HAP-1 (cell line): ENCODE measurements at regions not wholly inside any gene's neighbourhood (a gene's known extent, or its start where the extent isn't known, plus 50 kb on each side); places are given as distances from the start of the nearest gene placed in this dataset.

Experiments
- DNase-seq, 2 experiments: peaks; one replicate each; pipeline ENCODE4 v3.0.0-alpha.2; 2016 to 2020; ENCODE audit warnings: low spot score in 2 of 2
- H3K27me3 ChIP-seq: fragments of 250-450 bp; sonication (Bioruptor Pico); 2 replicates; pipeline ENCODE4 v1.5.1; 2020; ENCODE audit warnings: low read depth, mild to moderate bottlenecking, moderate library complexity
- H3K36me3 ChIP-seq: fragments of 250-450 bp; sonication (Bioruptor Pico); replicated peaks from 2 replicates; pipeline ENCODE4 v1.5.1; 2020; ENCODE audit warnings: mild to moderate bottlenecking
- H3K4me1 ChIP-seq: fragments of 250-450 bp; sonication (Bioruptor Pico); 2 replicates; pipeline ENCODE4 v1.5.1; 2020; ENCODE audit warnings: mild to moderate bottlenecking
- H3K4me3 ChIP-seq: fragments of 250-450 bp; sonication (Bioruptor Pico); 2 replicates; pipeline ENCODE4 v1.5.1; 2020; ENCODE audit warnings: mild to moderate bottlenecking, moderate library complexity
- H3K9me3 ChIP-seq: fragments of 250-450 bp; sonication (Bioruptor Pico); 2 replicates; pipeline ENCODE4 v1.5.1; 2020; ENCODE audit warnings: mild to moderate bottlenecking, moderate library complexity
- in situ Hi-C: fragments of 300-500 bp; cut with MboI; formaldehyde crosslinking; loops from 3 replicates; pipeline ENCODE4 v1.14.3; 2020; ENCODE audit warnings: low sequenced_read_pairs, inconsistent platforms, mixed read lengths

- DNase-seq, result no peak
- no peaks in the 10 kb centered on the region; the same call in 1 of the 2 replicates for H3K4me1 ChIP-seq
- no peaks in the 10 kb centered on the region for H3K27me3 ChIP-seq
- in situ Hi-C loops, result no loop called here
- no peaks in the 10 kb centered on the region for H3K9me3 ChIP-seq
- H3K4me3 ChIP-seq, result no peak overlapping the region
- no peaks in the 10 kb centered on the region for H3K36me3 ChIP-seq
Observed at GRCh38 chr12:116352315-116352835, 74.9 kb upstream of the MED13L start.

- Histone ChIP-seq H3K4me3 (no peak overlapping the region), H3K9me3 (no peaks in the 10 kb centered on the region), H3K4me1 (peaks cover 8% of the 10 kb centered on the region), H3K27me3 (no peaks in the 10 kb centered on the region), H3K36me3 (no peaks in the 10 kb centered on the region)
- DNase-seq, result no peak
- in situ Hi-C loops, result no loop called here
Observed at GRCh38 chr12:116353958-116354357, 76.5 kb upstream of the MED13L start.

GRCh38 chr12:116354534-116354933 is 77.0 kb upstream of the MED13L start:
- Histone ChIP-seq H3K36me3 (no peaks in the 10 kb centered on the region), H3K27me3 (no peaks in the 10 kb centered on the region), H3K4me1 (peaks cover 11% of the 10 kb centered on the region), H3K9me3 (no peaks in the 10 kb centered on the region), H3K4me3 (no peak overlapping the region)
- no peak for DNase-seq
- in situ Hi-C loops, result no loop called here

- Histone ChIP-seq H3K27me3 (no peaks in the 10 kb centered on the region), H3K36me3 (no peaks in the 10 kb centered on the region), H3K4me1 (peaks cover 14% of the 10 kb centered on the region), H3K4me3 (no peak overlapping the region), H3K9me3 (no peaks in the 10 kb centered on the region)
- in situ Hi-C loops, result no loop called here
- no peak for DNase-seq
Observed at GRCh38 chr12:116354950-116355783, 77.7 kb upstream of the MED13L start.

- Histone ChIP-seq H3K4me1 (peaks cover 14% of the 10 kb centered on the region), H3K27me3 (no peaks in the 10 kb centered on the region), H3K9me3 (no peaks in the 10 kb centered on the region), H3K36me3 (no peaks in the 10 kb centered on the region), H3K4me3 (no peak overlapping the region)
- no peak for DNase-seq
- in situ Hi-C loops, result no loop called here
Observed at GRCh38 chr12:116358536-116358892, 81.0 kb upstream of the MED13L start.

GRCh38 chr12:116358893-116359761 is 81.6 kb upstream of the MED13L start:
- H3K27me3 ChIP-seq, result no peaks in the 10 kb centered on the region
- H3K4me3 ChIP-seq, result no peak overlapping the region
- no peaks in the 10 kb centered on the region for H3K9me3 ChIP-seq
- peaks cover 14% of the 10 kb centered on the region for H3K4me1 ChIP-seq
- no peaks in the 10 kb centered on the region for H3K36me3 ChIP-seq
- in situ Hi-C loops, result no loop called here
- peak; percentile 90 to 92 for DNase-seq

GRCh38 chr12:116360579-116361413 is 83.3 kb upstream of the MED13L start:
- Histone ChIP-seq H3K4me1 (peaks cover 14% of the 10 kb centered on the region), H3K27me3 (no peaks in the 10 kb centered on the region), H3K36me3 (no peaks in the 10 kb centered on the region), H3K4me3 (no peak overlapping the region), H3K9me3 (no peaks in the 10 kb centered on the region; the same call in 1 of the 2 replicates)
- no peak for DNase-seq
- in situ Hi-C loops, result no loop called here

GRCh38 chr12:116361414-116362223 is 84.1 kb upstream of the MED13L start:
- DNase-seq, result no peak
- in situ Hi-C loops, result no loop called here
- H3K36me3 ChIP-seq, result no peaks in the 10 kb centered on the region
- peaks cover 14% of the 10 kb centered on the region for H3K4me1 ChIP-seq
- no peaks in the 10 kb centered on the region for H3K27me3 ChIP-seq
- H3K4me3 ChIP-seq, result no peak overlapping the region
- no peaks in the 10 kb centered on the region; the same call in 1 of the 2 replicates for H3K9me3 ChIP-seq

- in situ Hi-C loops, result no loop called here
Observed at GRCh38 chr12:116365114-116365513, 87.6 kb upstream of the MED13L start.

GRCh38 chr12:116365606-116366455 is 88.3 kb upstream of the MED13L start:
- Histone ChIP-seq H3K4me1 (no peaks in the 10 kb centered on the region), H3K9me3 (no peaks in the 10 kb centered on the region; the same call in 1 of the 2 replicates), H3K36me3 (no peaks in the 10 kb centered on the region), H3K27me3 (no peaks in the 10 kb centered on the region), H3K4me3 (no peak overlapping the region)
- in situ Hi-C loops, result no loop called here
- DNase-seq, result no peak

More at GRCh38 chr12:116365114-116365513, 87.6 kb upstream of the MED13L start:
- Histone ChIP-seq H3K4me1 (no peaks in the 10 kb centered on the region), H3K9me3 (no peaks in the 10 kb centered on the region; the same call in 1 of the 2 replicates), H3K4me3 (no peak overlapping the region), H3K36me3 (no peaks in the 10 kb centered on the region), H3K27me3 (no peaks in the 10 kb centered on the region)
- no peak for DNase-seq

- Histone ChIP-seq H3K36me3 (no peaks in the 10 kb centered on the region), H3K27me3 (no peaks in the 10 kb centered on the region), H3K9me3 (no peaks in the 10 kb centered on the region; the same call in 1 of the 2 replicates), H3K4me3 (no peak overlapping the region), H3K4me1 (no peaks in the 10 kb centered on the region)
- DNase-seq, result peak in 1 of 2 experiments; percentile 49
- in situ Hi-C loops, result no loop called here
Observed at GRCh38 chr12:116366456-116366776, 88.9 kb upstream of the MED13L start.

- Histone ChIP-seq H3K4me1 (no peaks in the 10 kb centered on the region), H3K27me3 (no peaks in the 10 kb centered on the region), H3K4me3 (no peak overlapping the region), H3K9me3 (no peaks in the 10 kb centered on the region; the same call in 1 of the 2 replicates), H3K36me3 (no peaks in the 10 kb centered on the region)
- DNase-seq, result no peak
- in situ Hi-C loops, result no loop called here
Observed at GRCh38 chr12:116366824-116367223, 89.3 kb upstream of the MED13L start.
